Hindlimb muscle (tissue), 1 donor: ENCODE measurements at regions not wholly inside any gene's neighbourhood (a gene's known extent, or its start where the extent isn't known, plus 50 kb on each side); places are given as distances from the start of the nearest gene placed in this dataset.
"Not testable (repeated sequence)": the region's sequence is repeated elsewhere in the genome, so short reads cannot be mapped to it uniquely, and the experiment has no call there.

Experiments
- DNase-seq: peaks from one replicate; pipeline ENCODE4 v3.0.0-alpha.2; 2013

DNA sequence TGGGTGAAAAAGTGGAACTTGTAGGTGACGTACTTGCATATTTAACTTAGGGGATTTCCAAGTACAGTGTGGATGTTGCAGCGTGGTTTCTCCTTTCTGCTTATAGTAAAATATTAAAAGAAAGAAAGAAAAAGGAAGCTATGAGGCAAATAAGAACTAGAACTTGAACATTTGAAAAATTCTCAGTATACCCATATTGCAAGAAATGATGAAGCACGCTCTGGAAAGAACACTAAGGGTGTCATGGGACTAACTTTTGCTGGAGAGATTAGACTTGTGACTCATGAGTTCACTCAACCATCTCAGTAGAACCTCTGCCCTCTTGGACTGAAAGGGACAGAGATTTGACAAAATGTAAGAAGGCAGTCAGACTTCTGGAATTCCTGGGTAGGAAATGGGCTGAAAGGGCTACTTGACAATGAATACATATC is 704.5 kb upstream of the ADGRL4 start:
- no peak for DNase-seq

DNA sequence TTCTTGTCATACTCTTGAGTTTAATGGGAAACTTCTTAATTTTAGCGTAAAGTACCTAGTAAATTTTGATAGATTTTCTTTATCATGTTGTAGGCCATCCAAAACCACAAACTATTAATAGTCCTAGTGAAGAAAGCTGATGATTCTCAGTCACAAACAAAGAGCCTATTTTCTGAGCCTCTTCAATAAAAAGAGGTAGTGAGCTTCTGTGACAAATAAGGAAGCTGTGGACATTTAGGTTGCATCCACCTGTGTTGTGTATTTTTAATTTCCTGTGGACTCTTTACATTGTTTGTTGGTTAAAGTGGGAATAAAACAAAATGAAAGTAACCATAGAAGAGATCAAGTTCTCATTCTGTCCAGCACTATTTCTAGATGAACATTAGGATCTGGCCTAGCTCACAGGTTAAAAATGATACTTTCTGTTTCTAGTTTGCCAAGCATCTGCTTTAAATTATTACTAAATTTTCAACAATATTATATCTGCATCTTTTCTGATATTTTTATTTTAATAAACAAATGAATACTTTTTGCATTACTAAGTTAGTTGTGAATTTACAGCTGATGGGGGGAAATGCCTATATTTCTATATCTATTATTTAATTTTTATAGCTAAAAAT is 702.2 kb upstream of the ADGRL4 start:
- DNase-seq: no peak

DNA sequence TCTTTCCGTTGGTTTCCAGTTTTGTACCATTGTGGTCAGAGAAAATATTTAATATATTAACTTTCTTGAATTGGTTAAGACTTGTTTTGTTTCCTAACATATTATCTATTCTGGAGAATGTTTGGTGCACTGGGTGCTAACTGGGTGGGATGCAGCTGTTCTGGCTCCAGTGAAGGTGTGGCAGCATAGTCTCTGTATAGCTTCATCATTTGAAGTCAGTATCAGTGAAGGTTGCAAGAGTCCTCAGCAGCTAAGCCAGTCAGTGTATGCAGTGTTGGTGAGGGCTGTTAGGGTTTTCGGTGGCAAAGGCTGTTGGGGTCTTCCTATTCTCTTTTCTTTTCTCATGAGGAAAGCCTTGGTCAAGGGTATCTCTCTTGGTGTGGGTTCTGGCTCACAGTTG is 698.7 kb upstream of the ADGRL4 start:
- DNase-seq: no peak

DNA sequence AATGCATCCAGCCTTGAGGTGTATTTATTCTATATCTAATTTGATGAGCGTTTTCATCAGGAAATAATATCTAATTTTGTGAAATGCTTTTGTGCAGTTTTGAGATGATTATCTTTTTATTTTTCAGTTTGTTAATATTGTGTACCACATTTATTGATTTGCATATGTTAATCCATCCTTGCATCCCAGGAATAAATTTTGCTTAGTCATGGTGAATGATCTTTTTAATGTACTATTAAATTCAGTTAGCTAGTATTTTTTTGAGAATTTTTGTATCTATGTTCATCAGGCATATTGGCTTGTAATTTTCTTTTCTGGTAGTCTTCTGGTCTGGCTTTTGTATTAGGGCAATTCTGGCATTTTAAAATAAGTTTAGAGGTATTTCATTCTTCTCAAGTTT is 697.5 kb upstream of the ADGRL4 start:
- no peak for DNase-seq

DNA sequence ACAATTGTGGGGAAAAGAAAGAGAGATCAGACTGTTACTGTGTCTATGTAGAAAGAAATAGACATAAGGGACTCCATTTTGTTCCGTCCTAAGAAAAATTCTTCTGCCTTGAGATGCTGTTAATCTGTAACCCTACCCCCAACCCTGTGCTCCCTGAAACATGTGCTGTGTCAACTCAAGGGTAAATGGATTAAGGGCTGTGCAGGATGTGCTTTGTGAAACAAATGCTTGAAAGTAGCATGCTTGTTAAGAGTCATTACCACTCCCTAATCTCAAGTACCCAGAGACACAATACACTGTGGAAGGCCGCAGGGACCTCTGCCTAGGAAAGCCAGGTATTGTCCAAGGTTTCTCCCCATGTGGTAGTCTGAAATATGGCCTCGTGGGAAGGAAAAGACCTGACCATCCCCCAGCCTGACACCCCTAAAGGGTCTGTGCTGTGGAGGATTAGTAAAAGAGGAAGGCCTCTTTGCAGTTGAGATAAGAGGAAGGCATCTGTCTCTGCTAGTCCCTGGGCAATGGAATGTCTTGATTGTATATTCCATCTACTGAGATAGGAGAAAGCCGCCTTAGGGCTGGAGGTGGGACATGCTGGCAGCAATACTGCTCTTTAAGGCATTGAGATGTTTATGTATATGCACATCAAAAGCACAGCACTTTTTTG is 695.9 kb upstream of the ADGRL4 start:
- not testable (repeated sequence) for DNase-seq

DNA sequence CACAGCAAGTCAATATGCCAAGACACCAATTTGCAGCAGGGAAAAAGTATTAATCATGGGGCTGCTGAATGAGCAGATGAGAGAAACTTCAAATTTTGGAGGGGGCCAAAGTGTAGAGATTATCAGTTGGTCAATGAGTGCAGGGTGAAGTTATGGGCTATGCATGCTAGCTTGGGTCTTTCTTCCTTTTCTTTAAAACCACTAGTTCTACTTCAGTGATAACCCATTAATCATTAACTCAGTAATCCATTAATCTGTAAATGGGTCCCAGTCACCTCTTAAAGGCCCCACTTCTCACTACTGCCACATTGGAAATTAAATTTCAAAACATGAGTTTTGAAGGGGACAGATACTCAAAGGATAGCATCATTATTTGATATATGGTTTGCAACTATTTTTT is 688.6 kb upstream of the ADGRL4 start:
- no peak for DNase-seq

DNA sequence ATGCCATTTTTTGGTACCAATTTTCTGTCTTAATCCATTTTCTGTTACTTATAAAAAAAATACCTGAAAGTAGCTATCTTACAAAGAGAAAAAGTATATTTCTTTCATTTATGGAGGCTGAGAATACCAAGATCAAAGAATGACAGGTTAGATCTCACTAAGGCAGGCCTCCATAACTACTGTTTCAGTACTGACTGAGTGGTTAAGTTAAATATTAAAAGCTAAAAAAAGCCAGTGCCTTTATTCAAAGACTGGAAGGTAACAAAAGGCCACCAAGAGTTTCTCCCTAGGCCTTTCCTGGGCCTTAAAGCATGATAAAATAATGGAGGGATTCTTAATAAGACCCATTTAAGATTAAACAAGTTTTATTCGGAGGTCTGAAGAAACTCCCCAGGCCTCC is 687.7 kb upstream of the ADGRL4 start:
- no peak for DNase-seq

DNA sequence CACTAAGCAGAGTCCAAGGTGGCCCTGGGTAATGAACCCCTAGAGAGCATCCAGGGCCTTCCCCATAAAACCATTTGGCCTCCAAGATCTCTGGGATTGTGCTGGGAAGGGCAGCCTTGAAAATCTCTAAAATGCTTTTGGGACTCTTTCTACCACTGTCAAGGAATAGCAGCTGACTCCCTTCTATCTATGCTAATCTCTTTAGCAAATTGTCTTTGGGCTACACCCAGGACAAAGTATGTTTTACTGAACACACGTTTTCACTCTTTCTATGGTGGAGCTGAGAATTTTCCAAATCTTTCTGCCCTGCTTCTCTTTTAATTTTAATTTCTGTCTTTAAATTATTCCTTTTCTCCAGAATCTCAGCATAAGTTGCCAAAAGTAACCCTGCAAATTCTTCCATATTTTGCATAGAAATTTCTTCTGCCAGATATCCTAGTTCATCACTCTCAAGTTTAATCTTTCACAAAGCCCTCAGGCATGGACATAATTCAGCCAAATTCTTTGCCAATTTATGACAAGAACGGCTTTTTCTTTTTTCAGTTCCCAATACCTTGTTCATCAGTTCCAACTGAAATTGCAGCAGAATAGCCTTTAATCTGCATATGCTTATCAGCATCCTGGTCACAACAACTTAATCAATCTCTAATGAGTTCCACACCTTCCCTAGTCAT is 687.0 kb upstream of the ADGRL4 start:
- no peak for DNase-seq

DNA sequence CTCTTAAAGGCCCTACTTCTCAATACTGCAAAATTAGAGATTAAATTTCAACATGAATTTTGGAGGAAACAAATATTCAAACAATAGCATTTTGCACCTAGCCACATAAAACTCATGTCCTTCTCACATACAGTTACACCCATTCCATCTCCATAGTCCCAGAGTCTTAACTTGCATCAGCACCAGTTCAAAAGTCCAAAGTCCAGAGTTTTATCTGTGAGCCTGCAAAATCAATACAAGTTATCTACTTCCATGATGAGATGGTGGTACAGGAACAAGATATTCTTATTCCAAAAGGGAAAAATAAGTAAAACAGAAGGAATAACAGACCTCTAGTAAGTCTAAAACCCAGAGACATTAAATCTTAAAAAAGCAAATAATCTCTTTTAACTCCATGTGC is 686.0 kb upstream of the ADGRL4 start:
- no peak for DNase-seq

DNA sequence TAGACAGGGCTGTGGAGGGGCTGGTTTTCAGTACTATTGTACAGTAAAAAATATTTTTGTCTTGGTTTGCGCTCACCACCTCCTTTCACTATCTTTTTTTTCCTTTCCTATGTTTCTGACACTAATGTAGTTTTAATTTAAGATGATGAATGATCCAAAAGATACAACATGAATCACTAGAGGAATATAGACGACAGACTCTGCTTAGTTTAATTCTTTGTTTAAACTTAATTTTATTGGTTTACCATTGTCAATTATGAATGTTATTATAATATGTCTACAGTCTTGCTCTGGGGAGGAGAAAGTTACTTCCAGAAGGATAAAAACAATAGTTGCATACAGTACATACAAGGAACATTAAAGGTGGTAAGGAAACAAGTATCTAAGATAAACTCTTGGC is 682.4 kb upstream of the ADGRL4 start:
- no peak for DNase-seq

DNA sequence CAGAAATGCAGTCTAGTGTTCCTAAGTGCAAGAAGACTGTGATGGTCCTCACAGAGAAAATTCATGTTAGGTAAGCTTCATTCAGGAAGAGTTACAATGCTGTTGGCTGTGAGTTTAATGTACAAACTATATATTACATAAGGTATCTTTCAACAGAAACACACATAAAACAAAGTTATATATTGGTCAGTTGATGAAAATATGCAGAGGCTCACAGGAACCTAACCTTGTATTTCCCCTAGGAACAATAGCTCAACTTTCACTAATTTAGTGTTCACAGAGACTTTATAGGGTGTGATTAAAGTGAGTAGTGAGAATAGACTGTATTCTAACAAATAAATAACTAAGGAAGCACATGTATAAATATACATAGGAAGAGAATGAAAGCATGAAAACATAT is 676.9 kb upstream of the ADGRL4 start:
- DNase-seq: no peak

DNA sequence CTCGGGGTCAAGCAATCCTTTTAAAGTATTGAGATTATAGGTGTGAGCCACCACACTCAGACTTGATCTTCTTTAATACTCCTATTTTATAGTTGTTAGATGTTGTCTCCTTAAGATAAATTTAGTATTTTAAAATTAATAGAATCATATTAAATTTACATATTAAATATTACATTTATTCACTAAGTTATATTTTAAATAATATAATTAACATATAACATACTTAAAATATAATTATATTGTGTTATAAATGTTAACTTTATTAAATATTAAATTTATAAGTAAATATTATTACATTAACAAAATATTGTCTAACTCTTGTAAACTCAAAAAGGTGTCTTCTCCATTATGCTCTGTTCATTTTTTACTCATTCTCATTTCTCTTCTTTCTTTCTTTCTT is 675.9 kb upstream of the ADGRL4 start:
- DNase-seq: no peak

DNA sequence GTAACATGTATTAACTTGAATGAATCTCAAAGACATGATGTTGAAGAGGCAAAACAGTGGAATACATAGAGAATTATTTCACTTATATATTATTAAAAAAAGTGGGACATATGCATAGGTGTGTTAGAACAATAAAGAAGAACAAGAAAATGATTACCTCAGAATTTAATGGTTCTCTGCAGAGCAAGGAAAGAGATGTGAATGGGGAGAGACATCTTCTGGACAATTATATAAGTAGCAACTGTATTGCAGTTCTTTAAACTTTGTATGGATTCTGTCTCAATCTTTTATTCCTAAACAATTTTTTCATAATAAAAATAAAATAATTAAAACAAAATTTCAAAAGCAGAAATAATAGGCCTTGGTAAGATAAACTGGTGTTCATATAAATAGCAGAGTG is 674.9 kb upstream of the ADGRL4 start:
- DNase-seq: no peak

DNA sequence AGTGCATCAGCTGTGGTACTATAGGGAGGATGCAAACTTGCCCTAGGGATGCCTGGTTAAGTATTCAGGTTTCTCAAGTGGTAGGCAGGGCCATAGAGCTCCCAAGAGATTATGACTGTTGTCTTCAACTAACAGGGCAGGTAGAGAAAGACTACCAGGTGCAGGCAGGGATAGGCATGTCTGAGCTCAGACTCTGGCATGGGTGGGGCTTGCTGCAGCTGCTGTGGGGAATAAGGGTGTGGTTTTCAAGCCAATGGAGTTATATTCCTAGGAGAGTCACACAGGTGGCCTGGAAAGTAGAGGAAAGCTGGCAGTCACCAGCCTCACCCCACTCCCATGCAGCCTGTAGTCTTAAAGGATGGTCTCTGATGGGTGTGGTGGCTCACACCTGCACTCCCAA is 673.4 kb upstream of the ADGRL4 start:
- no peak for DNase-seq

DNA sequence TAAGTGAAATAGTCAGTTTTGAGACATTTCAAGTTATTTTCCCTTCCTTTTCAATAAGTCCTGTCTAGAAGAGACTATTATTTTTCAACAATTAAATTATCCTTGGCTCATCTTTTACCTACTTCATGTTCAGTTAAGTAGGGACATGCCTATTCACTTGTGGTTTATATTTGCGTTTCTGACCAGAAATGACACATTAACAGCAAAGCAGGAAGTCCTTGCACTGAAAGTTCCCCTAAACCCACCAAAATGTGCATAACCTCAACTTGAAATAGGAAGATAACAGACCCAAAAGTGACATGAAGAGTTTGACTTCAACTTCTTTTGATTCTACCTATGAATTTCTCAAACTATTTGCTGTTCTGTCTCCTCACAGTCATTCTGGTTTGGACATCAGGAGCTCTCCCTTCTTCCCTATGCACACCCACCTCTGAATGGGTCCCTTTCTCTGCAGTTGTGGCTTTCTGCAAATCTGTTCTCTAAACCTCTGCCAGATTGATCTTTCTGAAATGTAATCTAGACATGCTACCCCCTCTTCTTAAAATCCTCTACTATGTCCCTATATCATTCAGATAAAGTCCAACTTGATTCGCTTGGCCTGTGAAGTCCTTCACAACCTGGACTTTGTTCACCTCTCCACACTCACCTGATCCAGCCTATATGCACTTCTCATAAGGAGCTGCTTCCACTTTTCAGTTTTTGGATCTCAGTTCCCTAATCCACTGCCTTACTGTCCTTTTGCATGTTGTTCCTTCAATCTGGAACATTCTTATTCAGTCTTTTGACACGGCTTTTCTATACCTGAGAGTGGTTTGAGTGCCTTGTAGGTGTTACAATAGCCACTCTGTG is 661.5 kb upstream of the ADGRL4 start:
- DNase-seq: no peak

DNA sequence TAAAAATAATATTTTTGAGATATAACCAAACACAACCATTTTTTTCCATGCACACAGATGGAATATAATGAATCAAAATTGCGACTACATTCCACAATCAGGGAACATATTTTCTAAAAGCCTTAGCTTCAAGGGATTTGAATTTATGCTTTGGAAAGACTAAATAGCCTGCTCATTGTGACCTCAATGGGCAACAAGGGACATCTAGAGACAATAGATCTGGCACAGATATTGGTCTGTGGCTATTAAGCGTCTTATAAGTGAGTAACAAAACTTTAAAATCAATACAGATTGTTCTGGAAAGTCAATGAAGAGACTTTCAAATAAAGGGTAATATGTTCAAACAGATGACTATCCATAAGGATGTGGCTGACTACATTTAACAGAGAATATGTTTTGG is 660.6 kb upstream of the ADGRL4 start:
- DNase-seq: no peak

DNA sequence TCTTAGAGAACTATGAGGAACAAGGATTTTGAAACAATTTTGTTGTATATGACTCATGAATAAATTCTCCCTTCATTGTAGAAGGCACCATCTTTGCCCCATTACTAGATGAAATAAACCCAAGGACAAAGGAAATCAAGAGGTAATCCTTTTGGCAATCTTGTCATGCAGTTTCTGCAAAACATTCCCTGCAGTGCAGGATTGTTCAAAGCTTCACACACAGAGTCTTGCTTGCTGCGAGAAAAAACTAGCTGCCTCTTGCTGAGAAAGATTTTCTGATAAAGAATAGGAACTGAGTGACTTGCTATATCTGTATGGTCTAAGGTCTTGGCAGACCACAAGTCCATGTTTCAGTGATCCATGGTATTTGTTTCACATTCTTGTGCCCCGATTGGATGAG is 657.4 kb upstream of the ADGRL4 start:
- DNase-seq: no peak

DNA sequence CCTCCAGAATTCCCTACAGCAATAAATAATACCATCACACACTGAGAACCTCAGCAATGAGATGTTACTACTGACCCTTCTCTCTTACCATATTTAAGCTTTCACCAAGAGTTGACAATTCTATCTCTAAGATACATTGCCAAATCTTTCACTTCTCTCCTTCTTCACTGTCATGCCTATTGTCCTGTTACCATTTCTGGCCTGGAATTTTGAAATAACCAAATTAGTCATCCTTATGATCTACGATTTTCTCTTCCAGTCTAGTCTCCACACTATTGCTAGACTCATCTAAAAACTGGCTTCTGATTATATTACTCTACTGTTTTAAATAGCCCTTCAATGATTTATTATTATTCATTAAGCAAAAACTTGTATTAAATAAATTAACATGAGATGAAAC is 656.1 kb upstream of the ADGRL4 start:
- no peak for DNase-seq

DNA sequence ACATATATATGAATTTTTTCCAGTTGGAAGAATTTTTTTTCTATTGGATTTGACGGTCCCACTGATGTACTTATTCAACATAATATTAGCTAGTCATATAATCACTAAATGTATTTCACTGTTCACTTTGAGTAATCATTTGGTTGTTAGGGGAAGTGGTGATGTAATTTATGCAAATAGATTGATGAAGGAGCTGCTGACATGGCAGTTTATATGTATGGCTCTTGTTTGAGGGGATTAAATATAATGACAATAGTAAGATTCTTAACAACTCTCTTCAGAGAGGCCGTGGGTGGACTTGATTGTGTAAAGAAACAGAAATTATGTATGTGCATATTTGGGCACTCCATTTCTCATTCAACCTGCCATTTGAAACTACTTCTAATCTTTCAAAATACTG is 653.6 kb upstream of the ADGRL4 start:
- no peak for DNase-seq

DNA sequence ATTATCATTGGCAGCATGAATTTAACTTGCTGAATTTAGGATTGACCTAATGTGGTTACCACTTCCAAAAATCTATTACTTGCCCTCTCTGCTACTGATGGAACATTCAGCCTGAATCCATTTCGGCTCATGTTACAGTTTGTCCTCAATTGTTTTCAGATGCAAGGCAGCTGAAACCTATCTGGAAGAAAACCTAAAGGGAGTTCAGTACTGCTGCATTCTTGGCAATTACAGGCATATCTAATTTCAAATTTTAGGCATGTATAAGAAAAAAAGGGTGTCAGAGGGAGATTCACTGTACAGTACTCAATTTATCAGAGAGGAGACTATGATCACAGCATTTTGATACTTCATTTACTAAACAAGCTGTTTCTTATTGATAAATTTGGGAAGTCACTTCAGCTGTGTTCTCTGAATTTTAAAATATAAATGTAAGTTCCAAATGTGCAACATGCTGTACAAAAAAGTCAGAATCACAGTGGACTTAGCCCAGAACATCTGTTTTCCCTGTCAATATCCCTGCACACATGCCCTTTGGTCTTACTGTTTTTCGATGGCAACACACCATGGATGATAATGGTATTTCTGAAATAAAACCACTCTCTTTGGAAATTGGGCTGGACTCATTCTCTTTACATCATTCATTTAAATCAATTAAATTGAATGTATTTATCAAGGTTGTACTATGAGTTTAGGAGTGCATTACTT is 651.6 kb upstream of the ADGRL4 start:
- DNase-seq: peak; percentile 40

DNA sequence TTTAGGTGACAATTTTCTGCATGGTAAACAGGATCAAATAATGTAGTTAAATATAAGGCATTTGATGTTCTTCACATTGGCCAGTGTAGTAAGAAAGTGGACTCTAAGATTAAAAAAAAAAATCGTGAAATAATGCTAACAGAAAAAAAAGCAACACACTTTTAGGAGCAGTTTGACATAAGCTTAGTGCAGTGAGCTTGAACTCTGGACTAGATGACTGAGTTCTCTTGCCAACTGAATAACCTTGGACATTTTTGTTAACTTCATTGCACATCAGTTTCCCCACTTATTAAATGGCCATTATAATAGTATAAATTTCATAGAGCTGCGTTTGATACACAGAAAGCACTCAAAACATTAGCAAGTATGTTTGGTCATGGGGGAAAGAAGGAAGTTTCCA is 649.3 kb upstream of the ADGRL4 start:
- DNase-seq: no peak

DNA sequence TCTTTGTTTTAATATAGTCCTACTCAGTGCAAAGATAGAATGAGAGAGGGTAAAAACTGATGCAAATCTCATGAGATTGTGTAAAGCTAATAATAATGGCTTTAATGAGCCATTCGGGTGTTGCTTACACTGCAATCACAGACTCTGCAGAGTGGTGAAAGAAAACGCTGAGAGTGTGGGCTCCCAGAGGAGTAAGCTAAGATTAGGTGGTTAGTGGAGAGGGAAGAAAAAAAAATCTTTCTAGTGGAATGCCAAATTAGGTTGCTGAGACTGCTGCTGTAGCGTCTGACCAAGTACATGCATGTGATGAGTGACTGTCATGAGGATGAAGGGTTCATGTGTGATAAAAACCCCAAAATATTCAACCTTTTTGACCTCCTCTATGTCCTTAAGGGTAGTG is 645.9 kb upstream of the ADGRL4 start:
- DNase-seq: no peak

DNA sequence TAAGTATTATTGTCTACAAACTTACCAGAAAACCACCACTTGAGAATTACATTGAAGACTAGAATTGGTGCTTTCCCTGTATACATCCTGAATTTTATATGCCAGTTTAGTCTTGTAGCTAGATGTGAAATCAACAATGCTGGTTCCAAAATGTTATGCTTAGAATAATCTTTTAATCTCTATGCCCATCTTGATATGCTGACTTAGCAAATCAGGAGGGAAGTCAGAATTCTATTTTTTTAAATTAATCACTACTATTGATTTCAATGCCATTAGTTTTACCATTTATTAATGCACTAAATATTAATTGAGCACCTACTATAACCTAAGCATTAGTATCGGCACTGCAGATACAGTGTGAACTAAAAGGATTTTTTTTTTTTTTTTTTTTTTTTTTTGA is 641.6 kb upstream of the ADGRL4 start:
- DNase-seq: no peak
